ENCODE measurements at regions not wholly inside any gene's neighbourhood (a gene's known extent, or its start where the extent isn't known, plus 50 kb on each side); places are given as distances from the start of the nearest gene placed in this dataset.

- TF ChIP-seq CTCF (IDR thresholded peaks at IDR 0.05): no peak
- TF ChIP-seq POLR2AphosphoS5 (IDR thresholded peaks at IDR 0.05; ENCODE audit: low read depth, low read length): no peak
- no peak for TF ChIP-seq TCF7L2 (IDR thresholded peaks at IDR 0.05; ENCODE audit: low read depth, low read length)
- no peak for TF ChIP-seq SIN3A (IDR thresholded peaks at IDR 0.05; ENCODE audit: borderline replicate concordance, insufficient read depth, low read depth, low read length)
- no peak for TF ChIP-seq REST (IDR thresholded peaks at IDR 0.05; ENCODE audit: insufficient read depth in 1 of 2, low read depth in 2 of 2, low read length in 1 of 2)
Measured at GRCh38 chr10:42936580-42936979, 140.3 kb upstream of the RET start.
